SK-N-SH (cell line): ENCODE measurements at regions not wholly inside any gene's neighbourhood (a gene's known extent, or its start where the extent isn't known, plus 50 kb on each side); places are given as distances from the start of the nearest gene placed in this dataset.

Source experiments
- EZH2phosphoT487 ChIP-seq: fragments of 200-600 bp; sonication (generic); IDR thresholded peaks from 2 replicates; pipeline ENCODE4 v1.6.1; 2017; ENCODE audit warnings: low read depth, mixed run types, mild to moderate bottlenecking, antibody characterized with exemption, moderate library complexity, borderline replicate concordance
- RFX5 ChIP-seq: IDR thresholded peaks from 2 replicates; pipeline ENCODE4 v1.6.1; 2012; ENCODE audit warnings: mild to moderate bottlenecking, improper control_type of control experiment, low read length
- TF ChIP-seq, protein P1 (sequence below): fragments of 200-600 bp; sonication (generic); IDR thresholded peaks from 2 replicates; pipeline ENCODE4 v1.6.1; 2017; ENCODE audit warnings: antibody characterized with exemption, mild to moderate bottlenecking, moderate library complexity
- TF ChIP-seq, protein P2 (sequence below): IDR thresholded peaks from 2 replicates; pipeline ENCODE4; 2012

DNA sequence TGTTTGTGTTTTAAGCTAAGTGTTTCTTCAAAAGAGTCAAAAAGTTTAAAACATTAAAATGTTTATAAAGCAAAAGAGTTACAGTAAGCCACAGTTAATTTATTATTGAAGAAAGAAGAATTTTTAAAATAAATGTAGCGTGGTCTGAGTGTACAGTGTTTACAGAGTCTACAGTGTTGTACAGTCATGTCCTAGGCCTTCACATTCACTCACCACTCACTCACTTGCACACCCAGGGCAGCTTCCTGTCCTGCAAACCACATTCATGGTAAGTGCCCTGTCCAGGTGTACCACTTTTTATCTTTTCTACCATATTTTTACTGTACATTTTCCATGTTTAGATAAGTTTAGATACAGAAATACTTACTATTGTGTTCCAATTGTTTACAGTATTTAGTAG is 239.7 kb upstream of the AGA start:
- TF ChIP-seq RFX5 (no peak), EZH2phosphoT487 (no peak)
- TF ChIP-seq, protein P1, sequence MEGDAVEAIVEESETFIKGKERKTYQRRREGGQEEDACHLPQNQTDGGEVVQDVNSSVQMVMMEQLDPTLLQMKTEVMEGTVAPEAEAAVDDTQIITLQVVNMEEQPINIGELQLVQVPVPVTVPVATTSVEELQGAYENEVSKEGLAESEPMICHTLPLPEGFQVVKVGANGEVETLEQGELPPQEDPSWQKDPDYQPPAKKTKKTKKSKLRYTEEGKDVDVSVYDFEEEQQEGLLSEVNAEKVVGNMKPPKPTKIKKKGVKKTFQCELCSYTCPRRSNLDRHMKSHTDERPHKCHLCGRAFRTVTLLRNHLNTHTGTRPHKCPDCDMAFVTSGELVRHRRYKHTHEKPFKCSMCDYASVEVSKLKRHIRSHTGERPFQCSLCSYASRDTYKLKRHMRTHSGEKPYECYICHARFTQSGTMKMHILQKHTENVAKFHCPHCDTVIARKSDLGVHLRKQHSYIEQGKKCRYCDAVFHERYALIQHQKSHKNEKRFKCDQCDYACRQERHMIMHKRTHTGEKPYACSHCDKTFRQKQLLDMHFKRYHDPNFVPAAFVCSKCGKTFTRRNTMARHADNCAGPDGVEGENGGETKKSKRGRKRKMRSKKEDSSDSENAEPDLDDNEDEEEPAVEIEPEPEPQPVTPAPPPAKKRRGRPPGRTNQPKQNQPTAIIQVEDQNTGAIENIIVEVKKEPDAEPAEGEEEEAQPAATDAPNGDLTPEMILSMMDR = no peak
- TF ChIP-seq, protein P2, sequence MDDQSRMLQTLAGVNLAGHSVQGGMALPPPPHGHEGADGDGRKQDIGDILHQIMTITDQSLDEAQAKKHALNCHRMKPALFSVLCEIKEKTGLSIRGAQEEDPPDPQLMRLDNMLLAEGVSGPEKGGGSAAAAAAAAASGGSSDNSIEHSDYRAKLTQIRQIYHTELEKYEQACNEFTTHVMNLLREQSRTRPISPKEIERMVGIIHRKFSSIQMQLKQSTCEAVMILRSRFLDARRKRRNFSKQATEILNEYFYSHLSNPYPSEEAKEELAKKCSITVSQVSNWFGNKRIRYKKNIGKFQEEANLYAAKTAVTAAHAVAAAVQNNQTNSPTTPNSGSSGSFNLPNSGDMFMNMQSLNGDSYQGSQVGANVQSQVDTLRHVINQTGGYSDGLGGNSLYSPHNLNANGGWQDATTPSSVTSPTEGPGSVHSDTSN = no peak
